Nephron progenitor cell (in vitro differentiated cells): ENCODE measurements at regions not wholly inside any gene's neighbourhood (a gene's known extent, or its start where the extent isn't known, plus 50 kb on each side); places are given as distances from the start of the nearest gene placed in this dataset.

Experiments
- DNase-seq: peaks from one replicate; pipeline ENCODE4 v3.0.0; 2021
- H3K27ac Mint-ChIP-seq: 2 replicates; pipeline ENCODE4 v1.8.0; 2021; ENCODE audit warnings: mild to moderate bottlenecking, moderate library complexity, mixed read lengths
- H3K27me3 Mint-ChIP-seq: 2 replicates; pipeline ENCODE4 v1.8.0; 2021; ENCODE audit warnings: mild to moderate bottlenecking, low read depth, mixed read lengths; ENCODE audit not compliant: poor library complexity
- H3K36me3 Mint-ChIP-seq: 2 replicates; pipeline ENCODE4 v1.8.0; 2021; ENCODE audit warnings: low read depth, mixed read lengths
- H3K4me1 Mint-ChIP-seq: 2 replicates; pipeline ENCODE4 v1.8.0; 2021; ENCODE audit warnings: mixed read lengths
- H3K4me3 Mint-ChIP-seq: 2 replicates; pipeline ENCODE4 v1.8.0; 2021; ENCODE audit warnings: mild to moderate bottlenecking, moderate library complexity, mixed read lengths
- H3K9me3 Mint-ChIP-seq: 2 replicates; pipeline ENCODE4 v1.8.0; 2021; ENCODE audit warnings: mild to moderate bottlenecking, moderate library complexity, mixed read lengths
- TF ChIP-seq, protein P1 (sequence below): fragments of 200-600 bp; sonication (generic); IDR thresholded peaks from 2 replicates; pipeline ENCODE4 v1.5.0; 2021; ENCODE audit warnings: antibody characterized with exemption

DNA sequence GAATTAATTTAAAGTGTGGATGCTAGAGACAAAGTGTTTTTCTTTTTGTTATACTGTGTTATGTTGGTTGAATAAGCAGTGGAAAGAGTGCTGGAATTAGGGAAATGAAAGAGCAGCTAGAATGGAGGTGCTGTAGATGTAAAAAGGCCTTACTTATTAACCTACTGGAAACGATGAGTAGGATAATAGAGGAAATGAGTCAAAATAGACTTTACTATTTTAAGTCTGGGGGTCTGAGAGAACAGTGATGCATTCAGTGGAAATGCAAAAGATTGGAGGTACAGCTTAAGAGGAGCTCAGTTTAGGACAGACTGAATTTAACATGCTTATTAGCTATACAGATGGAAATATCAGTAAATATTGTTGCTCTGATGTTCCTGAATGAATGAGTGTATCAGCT, 674.0 kb downstream of the OTOL1 start:
- no peaks in the 10 kb centered on the region for H3K27me3 Mint-ChIP-seq
- DNase-seq, result no peak
- H3K4me1 Mint-ChIP-seq, result peaks cover 9% of the 10 kb centered on the region
- peaks cover 22% of the 10 kb centered on the region for H3K9me3 Mint-ChIP-seq
- TF ChIP-seq, protein P1, sequence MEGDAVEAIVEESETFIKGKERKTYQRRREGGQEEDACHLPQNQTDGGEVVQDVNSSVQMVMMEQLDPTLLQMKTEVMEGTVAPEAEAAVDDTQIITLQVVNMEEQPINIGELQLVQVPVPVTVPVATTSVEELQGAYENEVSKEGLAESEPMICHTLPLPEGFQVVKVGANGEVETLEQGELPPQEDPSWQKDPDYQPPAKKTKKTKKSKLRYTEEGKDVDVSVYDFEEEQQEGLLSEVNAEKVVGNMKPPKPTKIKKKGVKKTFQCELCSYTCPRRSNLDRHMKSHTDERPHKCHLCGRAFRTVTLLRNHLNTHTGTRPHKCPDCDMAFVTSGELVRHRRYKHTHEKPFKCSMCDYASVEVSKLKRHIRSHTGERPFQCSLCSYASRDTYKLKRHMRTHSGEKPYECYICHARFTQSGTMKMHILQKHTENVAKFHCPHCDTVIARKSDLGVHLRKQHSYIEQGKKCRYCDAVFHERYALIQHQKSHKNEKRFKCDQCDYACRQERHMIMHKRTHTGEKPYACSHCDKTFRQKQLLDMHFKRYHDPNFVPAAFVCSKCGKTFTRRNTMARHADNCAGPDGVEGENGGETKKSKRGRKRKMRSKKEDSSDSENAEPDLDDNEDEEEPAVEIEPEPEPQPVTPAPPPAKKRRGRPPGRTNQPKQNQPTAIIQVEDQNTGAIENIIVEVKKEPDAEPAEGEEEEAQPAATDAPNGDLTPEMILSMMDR, result no peak
- H3K4me3 Mint-ChIP-seq, result no peak overlapping the region
- H3K36me3 Mint-ChIP-seq, result peaks cover 17% of the 10 kb centered on the region
- no peak overlapping the region for H3K27ac Mint-ChIP-seq

DNA sequence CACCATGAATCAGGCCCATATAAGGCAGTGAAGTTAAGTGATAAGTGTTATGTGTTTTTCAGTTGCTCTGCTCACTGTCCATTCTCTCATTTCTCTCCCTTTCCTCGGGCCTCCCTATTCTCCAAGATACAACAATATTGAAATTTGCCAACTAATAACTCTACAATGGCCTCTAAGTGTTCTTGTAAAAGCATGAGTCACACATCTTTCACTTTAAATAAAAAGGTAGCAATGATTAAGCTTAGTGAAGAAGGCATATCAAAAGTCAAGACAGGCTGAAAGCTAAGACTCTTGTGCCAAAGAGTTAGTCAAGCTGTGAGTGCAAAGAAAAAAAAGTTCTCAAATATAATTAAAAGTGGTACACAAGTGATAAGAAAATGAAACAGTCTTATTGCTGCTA, 675.4 kb downstream of the OTOL1 start:
- TF ChIP-seq, protein P1, result no peak
- H3K9me3 Mint-ChIP-seq, result peaks cover 22% of the 10 kb centered on the region
- no peak for DNase-seq
- no peaks in the 10 kb centered on the region for H3K27me3 Mint-ChIP-seq
- no peak overlapping the region for H3K4me3 Mint-ChIP-seq
- H3K27ac Mint-ChIP-seq, result no peak overlapping the region
- peaks cover 18% of the 10 kb centered on the region for H3K4me1 Mint-ChIP-seq
- H3K36me3 Mint-ChIP-seq, result peaks cover 20% of the 10 kb centered on the region

DNA sequence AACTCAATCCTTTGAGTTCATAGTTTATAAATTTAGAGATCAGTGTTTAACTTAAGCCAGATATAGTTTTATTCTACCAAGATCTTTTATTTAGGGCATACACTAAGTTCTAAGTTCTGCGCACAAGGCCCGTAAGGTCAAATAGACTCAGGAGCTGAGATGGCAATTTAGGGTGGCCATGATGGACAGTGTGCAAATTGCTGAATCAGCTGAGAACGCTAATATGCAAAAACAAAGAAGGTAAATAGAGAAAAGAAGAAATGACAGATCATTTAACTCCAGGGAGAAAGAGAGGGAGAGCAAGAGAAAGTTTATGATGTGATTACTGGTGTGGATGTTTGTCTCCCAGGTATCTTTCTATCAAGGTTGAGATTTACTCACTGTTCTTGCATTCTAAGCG, 678.5 kb downstream of the OTOL1 start:
- Mint-ChIP-seq H3K9me3 (peaks cover 27% of the 10 kb centered on the region), H3K27ac (peak overlapping the region; percentile 80), H3K27me3 (no peaks in the 10 kb centered on the region)

DNA sequence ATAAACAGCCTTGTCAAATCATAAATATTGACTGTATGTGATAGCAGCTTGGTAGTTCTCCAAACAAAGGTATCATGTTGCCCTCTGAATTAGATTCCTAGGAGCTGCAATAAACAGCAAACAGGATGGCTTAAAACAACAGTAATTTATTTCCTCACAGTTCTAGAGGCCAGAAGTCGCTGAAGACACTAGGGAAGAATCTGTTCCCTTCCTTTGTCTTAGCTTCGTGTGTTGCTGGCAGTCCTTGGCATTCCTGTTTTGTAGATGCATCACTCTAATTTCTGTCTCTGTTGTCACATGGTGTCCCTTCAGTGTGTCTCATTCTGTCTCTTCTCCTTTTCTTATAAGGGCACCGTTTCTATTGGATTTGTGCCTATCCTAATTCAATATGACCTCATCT, 679.3 kb downstream of the OTOL1 start:
- Mint-ChIP-seq H3K36me3 (peaks cover 25% of the 10 kb centered on the region), H3K27ac (peak overlapping the region; percentile 92), H3K27me3 (no peaks in the 10 kb centered on the region), H3K4me1 (peaks cover 23% of the 10 kb centered on the region), H3K9me3 (peaks cover 27% of the 10 kb centered on the region), H3K4me3 (no peak overlapping the region)
- no peak for DNase-seq
- TF ChIP-seq, protein P1, result no peak

More for the DNA sequence above, 678.5 kb downstream of the OTOL1 start:
- DNase-seq, result no peak
- TF ChIP-seq, protein P1, result no peak
- Mint-ChIP-seq H3K36me3 (peaks cover 25% of the 10 kb centered on the region), H3K4me1 (peaks cover 23% of the 10 kb centered on the region), H3K4me3 (no peak overlapping the region)

DNA sequence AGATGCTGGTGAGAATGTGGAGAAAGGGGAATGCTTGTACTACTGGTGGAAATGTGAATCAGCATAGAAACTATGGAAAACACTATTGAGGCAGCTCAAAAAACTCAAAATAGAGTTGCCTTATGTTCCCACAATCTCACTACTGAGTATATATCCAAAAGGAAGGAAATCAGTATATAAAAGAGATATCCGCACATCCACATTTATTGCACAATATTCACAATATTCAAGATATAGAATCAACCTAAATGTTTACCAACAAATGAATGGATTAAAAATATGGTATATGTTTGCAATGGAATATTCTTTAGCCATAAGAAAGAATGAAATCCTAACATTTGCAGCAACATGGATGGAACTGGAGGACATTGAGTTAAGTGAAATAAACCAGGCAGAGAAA, 686.8 kb downstream of the OTOL1 start:
- Mint-ChIP-seq H3K4me1 (no peaks in the 10 kb centered on the region), H3K4me3 (no peak overlapping the region), H3K36me3 (no peaks in the 10 kb centered on the region), H3K9me3 (peaks cover 20% of the 10 kb centered on the region), H3K27me3 (peaks cover 4% of the 10 kb centered on the region), H3K27ac (no peak overlapping the region)
- DNase-seq, result no peak
- TF ChIP-seq, protein P1, result no peak

DNA sequence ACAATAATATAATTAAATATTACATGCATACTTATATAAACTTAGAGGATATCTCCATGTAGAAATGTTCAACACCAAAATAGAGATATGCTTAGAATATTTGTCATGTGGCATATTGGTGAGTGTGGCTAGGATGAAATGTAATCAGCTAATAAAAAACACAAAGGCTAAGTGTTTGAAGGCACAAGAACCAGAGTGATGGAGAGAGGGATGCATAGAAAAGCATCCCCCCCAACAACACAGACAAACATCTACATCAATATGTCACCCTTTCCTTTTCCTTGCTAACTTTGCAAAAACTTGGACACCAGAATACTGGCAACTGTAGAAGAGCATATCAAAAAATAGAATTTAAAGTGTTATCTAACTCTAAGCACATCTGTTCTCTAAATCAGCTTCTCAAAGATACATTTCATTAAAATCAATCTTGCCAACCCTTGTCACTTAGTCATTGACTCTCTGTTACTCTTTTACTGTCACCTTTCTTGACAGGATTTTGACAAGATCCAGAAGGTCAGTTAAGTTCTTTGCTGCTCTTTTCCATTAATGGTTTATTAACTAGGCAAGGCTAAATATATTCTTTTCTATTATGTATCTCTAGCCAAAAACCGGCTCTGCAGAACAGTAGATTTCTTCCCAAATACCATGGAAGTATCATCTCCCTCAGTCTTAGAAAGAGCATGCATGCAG, 695.9 kb downstream of the OTOL1 start:
- Mint-ChIP-seq H3K36me3 (peaks cover 21% of the 10 kb centered on the region), H3K27me3 (peaks cover 5% of the 10 kb centered on the region), H3K4me1 (peaks cover 24% of the 10 kb centered on the region), H3K9me3 (peaks cover 26% of the 10 kb centered on the region), H3K27ac (no peak overlapping the region), H3K4me3 (no peak overlapping the region)
- DNase-seq, result no peak
- TF ChIP-seq, protein P1, result no peak
